SK-N-MC (cell line): ENCODE measurements at regions not wholly inside any gene's neighbourhood (a gene's known extent, or its start where the extent isn't known, plus 50 kb on each side); places are given as distances from the start of the nearest gene placed in this dataset.

Experiments used
- DNase-seq: peaks from one replicate; pipeline ENCODE4 v3.0.0-alpha.2; 2011; ENCODE audit warnings: low read depth, low spot score
- H3K27ac ChIP-seq: fragments of 200-600 bp; sonication (generic); 2 replicates; pipeline ENCODE4 v1.5.1; 2016; ENCODE audit warnings: mixed run types
- H3K36me3 ChIP-seq: fragments of 200-600 bp; sonication (generic); 2 replicates; pipeline ENCODE4 v1.6.1; 2017; ENCODE audit warnings: antibody characterized with exemption, low read length, mixed read lengths; ENCODE audit not compliant: insufficient read depth
- H3K4me3 ChIP-seq: fragments of 200-600 bp; sonication (generic); 2 replicates; pipeline ENCODE4 v1.5.1; 2016
- H3K9ac ChIP-seq: fragments of 200-600 bp; sonication (generic); 2 replicates; pipeline ENCODE4 v1.8.0; 2017; ENCODE audit warnings: mixed run types, mixed read lengths; ENCODE audit not compliant: insufficient read length
- H3K9me3 ChIP-seq: fragments of 200-600 bp; sonication (generic); 2 replicates; pipeline ENCODE4 v1.6.1; 2017; ENCODE audit warnings: low read depth, mild to moderate bottlenecking, antibody characterized with exemption, low read length, moderate library complexity, mixed read lengths
- EZH2 ChIP-seq: fragments of 200-600 bp; sonication (generic); IDR thresholded peaks from one replicate; pipeline ENCODE4 v1.6.1; 2017; ENCODE audit warnings: antibody characterized with exemption
- FOXP2 ChIP-seq: optimal IDR thresholded peaks from 2 replicates; pipeline ENCODE3; 2011; ENCODE audit warnings: mild to moderate bottlenecking, moderate library complexity; ENCODE audit not compliant: insufficient read depth; ENCODE audit errors: extremely low read length, control extremely low read depth
- POLR2AphosphoS5 ChIP-seq: IDR thresholded peaks from 2 replicates; pipeline ENCODE4 v1.6.1; 2012; ENCODE audit warnings: mild to moderate bottlenecking, low read depth, low read length, borderline replicate concordance

- peak overlapping the region; percentile 74 for H3K9ac ChIP-seq
- no peak for DNase-seq
- H3K9me3 ChIP-seq, result no peaks in the 10 kb centered on the region
- H3K4me3 ChIP-seq, result no peak overlapping the region
- TF ChIP-seq POLR2AphosphoS5 (no peak), FOXP2 (no peak), EZH2 (no peak)
- peak overlapping the region; percentile 94 for H3K27ac ChIP-seq
- no peaks in the 10 kb centered on the region for H3K36me3 ChIP-seq
Observed at GRCh38 chr7:1291845-1292765, 59.4 kb downstream of the UNCX start.

- no peak overlapping the region for H3K4me3 ChIP-seq
- H3K9me3 ChIP-seq, result no peaks in the 10 kb centered on the region
- no peak overlapping the region for H3K9ac ChIP-seq
- no peak for TF ChIP-seq POLR2AphosphoS5
- TF ChIP-seq FOXP2, result no peak
- no peak for TF ChIP-seq EZH2
- H3K36me3 ChIP-seq, result no peaks in the 10 kb centered on the region
- DNase-seq, result no peak
- H3K27ac ChIP-seq, result peak overlapping the region; percentile 36; the same call in 1 of the 2 replicates
Observed at GRCh38 chr7:1292972-1293830, 60.5 kb downstream of the UNCX start.

- H3K4me3 ChIP-seq, result no peak overlapping the region
- H3K36me3 ChIP-seq, result no peaks in the 10 kb centered on the region
- no peak for DNase-seq
Observed at GRCh38 chr7:1293950-1294411, 61.3 kb downstream of the UNCX start.

GRCh38 chr7:1295776-1296355 lies 63.2 kb downstream of the UNCX start:
- TF ChIP-seq POLR2AphosphoS5 (no peak), EZH2 (no peak)
- Histone ChIP-seq H3K9me3 (no peaks in the 10 kb centered on the region), H3K4me3 (no peak overlapping the region), H3K36me3 (no peaks in the 10 kb centered on the region), H3K27ac (no peak overlapping the region), H3K9ac (no peak overlapping the region)
- DNase-seq, result no peak

More at GRCh38 chr7:1293950-1294411, 61.3 kb downstream of the UNCX start:
- Histone ChIP-seq H3K9me3 (no peaks in the 10 kb centered on the region), H3K9ac (no peak overlapping the region), H3K27ac (0 out of 2 replicates have a peak overlapping the region, but pooled peaks have one; percentile 36)
- no peak for TF ChIP-seq FOXP2
- no peak for TF ChIP-seq EZH2
- no peak for TF ChIP-seq POLR2AphosphoS5

GRCh38 chr7:1296356-1296981 lies 63.8 kb downstream of the UNCX start:
- TF ChIP-seq EZH2 (no peak), POLR2AphosphoS5 (no peak), FOXP2 (no peak)
- no peaks in the 10 kb centered on the region for H3K36me3 ChIP-seq
- no peak for DNase-seq
- H3K9ac ChIP-seq, result no peak overlapping the region
- H3K27ac ChIP-seq, result no peak overlapping the region
- no peak overlapping the region for H3K4me3 ChIP-seq
- no peaks in the 10 kb centered on the region for H3K9me3 ChIP-seq

- no peaks in the 10 kb centered on the region for H3K9me3 ChIP-seq
- no peak overlapping the region for H3K27ac ChIP-seq
- H3K9ac ChIP-seq, result peak overlapping the region; percentile 41
- no peaks in the 10 kb centered on the region for H3K36me3 ChIP-seq
- TF ChIP-seq FOXP2, result no peak
- no peak for DNase-seq
- H3K4me3 ChIP-seq, result no peak overlapping the region
Observed at GRCh38 chr7:1297017-1297960, 64.6 kb downstream of the UNCX start.
